Hematopoietic multipotent progenitor cell treated with erythropoietin and hydrocortisone succinate and interleukin-3 and kit ligand, for 4 days (in vitro differentiated cells): ENCODE measurements at regions not wholly inside any gene's neighbourhood (a gene's known extent, or its start where the extent isn't known, plus 50 kb on each side); places are given as distances from the start of the nearest gene placed in this dataset.
"Not testable (repeated sequence)": the region's sequence is repeated elsewhere in the genome, so short reads cannot be mapped to it uniquely, and the experiment has no call there.

ENCODE experiments used
- DNase-seq: peaks from one replicate; pipeline ENCODE4 v3.0.0-alpha.2; 2015

- not testable (repeated sequence) for DNase-seq
Observed at GRCh38 chr14:105639969-105640931, 113.9 kb downstream of the TMEM121 start.

GRCh38 chr14:105641075-105641937 is 114.9 kb downstream of the TMEM121 start:
- no peak for DNase-seq

DNA sequence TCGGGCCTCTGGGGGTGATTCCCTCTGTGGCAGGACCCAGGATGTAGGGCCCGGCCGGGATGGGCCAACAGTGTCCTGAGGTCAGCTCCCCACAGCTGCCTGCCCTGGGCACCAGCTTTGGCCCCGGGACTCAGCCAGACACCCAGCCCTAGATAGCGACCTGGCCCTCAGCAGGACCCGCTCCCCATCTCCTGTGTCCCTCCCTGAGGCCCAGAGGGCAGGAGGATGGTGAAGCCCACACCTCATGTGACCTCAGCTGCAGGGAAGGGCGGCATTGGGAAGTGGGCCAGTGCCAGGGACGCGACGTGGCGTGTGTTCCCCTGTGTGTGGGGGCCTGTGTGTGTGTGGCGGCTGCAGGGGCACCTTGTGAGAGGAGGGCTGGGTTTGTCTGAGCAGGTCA is 115.6 kb downstream of the TMEM121 start:
- not testable (repeated sequence) for DNase-seq

GRCh38 chr14:105642486-105642885 is 116.1 kb downstream of the TMEM121 start:
- DNase-seq: not testable (repeated sequence)

DNA sequence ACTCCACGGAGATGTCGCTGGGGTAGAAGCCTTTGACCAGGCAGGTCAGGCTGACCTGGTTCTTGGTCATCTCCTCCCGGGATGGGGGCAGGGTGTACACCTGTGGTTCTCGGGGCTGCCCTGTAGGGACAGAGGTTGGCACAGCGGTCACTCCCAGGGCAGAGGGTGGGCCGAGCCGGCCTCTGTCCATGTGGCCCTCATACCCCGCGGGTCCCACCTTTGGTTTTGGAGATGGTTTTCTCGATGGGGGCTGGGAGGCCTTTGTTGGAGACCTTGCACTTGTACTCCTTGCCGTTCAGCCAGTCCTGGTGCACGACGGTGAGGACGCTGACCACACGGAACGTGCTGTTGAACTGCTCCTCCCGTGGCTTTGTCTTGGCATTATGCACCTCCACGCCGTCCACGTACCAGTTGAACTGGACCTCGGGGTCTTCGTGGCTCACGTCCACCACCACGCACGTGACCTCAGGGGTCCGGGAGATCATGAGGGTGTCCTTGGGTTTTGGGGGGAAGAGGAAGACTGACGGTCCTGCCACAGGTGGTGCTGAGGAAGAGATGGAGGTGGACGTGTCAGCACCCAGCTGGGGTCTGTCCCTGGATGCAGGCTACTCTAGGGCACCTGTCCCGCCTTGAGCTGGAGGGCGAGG is 117.1 kb downstream of the TMEM121 start:
- not testable (repeated sequence) for DNase-seq

- not testable (repeated sequence) for DNase-seq
Observed at GRCh38 chr14:105644053-105644435, 117.7 kb downstream of the TMEM121 start.

- DNase-seq: not testable (repeated sequence)
Observed at GRCh38 chr14:105644457-105644856, 118.1 kb downstream of the TMEM121 start.

GRCh38 chr14:105644891-105645290 is 118.5 kb downstream of the TMEM121 start:
- not testable (repeated sequence) for DNase-seq

DNA sequence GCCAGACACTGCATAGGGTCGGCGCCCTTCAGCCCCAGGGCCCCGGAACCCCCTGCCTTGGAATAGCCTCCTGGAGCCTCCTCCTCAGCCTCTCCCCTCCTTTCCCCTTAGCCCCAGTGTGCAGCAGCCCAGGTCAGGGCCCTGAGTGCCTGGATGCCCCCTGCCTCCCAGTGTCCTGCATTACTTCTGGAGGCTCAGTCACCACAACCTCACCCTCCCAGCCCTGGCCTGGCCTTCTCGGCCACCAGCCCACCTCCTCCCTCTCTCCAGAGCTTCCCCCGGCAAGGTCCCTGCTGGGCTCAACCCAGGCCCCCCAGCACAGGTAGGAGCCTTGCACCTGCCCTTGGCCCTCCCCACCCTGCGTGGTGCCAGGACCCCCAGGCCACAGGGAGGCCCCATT is 119.0 kb downstream of the TMEM121 start:
- not testable (repeated sequence) for DNase-seq

DNA sequence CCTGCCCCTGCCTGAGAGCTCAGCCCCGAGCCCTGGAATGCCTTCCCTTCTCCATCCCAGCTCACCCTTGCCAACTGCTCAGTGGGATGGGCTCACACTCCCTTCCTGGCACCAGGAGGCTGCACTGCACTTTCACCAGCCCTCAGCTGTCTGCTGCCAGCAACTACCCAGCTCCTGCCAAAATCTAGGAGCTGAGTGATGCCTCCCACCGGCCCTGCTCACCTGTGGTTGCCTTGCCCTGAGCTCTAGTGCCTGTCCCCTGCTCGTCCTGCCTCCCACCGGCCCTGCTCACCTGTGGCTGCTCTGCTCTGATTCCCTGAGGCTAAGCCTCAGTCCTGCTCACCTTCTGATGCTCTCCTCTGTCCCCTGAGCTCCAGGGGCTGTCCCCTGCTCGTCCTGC is 119.8 kb downstream of the TMEM121 start:
- no peak for DNase-seq

DNA sequence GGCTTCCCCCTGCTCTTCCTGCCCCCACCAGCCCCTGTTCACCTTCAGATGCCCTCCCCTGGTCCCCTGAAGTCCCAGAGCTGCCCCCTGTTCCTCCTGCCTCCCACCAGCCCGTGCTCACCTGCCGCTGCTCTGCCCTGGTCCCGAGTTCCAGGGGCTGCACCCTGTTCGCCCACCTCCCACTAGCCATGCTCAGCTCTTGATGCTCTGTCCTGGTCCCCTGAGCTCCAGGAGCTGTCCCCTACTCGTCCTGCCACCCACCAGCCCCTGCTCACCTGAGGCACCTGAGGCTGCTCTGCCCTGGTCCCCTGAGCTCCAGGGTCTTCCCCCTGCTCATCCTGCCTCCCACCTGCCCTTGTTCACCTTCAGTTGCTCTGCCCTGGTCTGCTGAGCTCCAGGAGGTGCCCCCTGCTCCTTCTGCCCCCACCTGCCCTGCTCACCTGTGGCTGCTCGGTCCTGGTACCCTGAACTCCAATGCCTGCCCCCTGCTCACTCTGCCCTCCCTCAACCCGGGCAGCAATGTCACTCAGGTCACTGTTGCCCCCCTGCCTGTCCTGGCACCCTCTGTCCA is 120.4 kb downstream of the TMEM121 start:
- DNase-seq: not testable (repeated sequence)

DNA sequence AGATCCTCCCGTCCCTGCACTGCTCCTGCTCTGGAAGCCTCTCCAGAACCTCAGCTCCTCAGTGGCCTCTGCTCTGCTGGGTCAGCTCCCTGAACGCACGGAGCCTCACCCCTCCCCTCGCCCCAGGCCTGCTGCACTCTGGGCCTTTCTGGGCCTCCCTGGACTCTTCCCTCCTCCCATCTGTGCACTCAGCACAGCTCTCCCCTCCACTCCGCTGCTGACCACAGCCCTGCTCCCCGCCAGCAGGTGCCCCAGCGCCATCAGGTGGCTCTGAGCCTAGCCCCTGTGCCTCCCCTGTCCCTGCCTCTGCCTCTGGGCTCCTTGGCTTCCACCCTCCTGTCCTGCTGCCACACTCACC is 121.0 kb downstream of the TMEM121 start:
- not testable (repeated sequence) for DNase-seq

DNA sequence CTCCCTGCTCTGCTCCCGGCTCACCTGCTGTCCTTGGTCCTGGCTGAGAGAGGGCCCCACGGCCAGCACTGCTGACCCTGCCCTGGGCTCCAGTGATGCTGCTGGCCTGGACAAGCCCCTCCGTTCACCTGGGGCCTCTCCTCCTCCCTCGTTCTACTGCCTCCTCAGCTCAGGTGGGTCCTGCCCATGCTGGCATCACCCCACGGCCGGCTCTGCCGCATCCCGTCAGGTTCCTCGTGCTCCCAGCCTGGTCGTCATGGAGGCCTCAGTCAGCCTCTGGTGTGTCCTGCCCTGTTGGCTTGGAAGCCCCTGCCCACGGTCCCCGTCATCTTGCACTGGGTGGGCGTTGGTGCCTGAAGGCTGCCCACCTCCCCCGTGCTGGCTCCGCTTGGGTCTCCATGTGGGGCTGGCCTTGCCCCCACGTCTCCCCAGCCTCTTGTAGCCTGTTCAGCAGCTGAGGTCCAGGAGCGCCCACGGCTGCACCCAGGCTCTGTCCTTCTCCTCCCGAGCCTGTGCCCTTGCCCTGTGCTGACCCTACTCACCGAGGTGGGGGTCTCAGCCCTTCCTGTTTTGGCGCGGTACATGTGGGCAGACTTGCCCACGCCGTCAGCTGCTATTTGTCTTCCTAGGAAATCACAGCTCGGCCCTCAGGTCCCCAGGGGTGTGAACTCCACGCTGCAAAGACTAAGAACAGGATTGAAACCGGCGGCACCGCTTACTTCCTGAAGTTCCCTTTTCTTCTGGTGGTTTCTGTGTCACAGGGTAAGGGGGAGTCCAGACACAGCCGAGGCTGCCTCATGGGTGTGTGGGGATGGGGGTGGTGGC is 121.6 kb downstream of the TMEM121 start:
- DNase-seq: no peak

DNA sequence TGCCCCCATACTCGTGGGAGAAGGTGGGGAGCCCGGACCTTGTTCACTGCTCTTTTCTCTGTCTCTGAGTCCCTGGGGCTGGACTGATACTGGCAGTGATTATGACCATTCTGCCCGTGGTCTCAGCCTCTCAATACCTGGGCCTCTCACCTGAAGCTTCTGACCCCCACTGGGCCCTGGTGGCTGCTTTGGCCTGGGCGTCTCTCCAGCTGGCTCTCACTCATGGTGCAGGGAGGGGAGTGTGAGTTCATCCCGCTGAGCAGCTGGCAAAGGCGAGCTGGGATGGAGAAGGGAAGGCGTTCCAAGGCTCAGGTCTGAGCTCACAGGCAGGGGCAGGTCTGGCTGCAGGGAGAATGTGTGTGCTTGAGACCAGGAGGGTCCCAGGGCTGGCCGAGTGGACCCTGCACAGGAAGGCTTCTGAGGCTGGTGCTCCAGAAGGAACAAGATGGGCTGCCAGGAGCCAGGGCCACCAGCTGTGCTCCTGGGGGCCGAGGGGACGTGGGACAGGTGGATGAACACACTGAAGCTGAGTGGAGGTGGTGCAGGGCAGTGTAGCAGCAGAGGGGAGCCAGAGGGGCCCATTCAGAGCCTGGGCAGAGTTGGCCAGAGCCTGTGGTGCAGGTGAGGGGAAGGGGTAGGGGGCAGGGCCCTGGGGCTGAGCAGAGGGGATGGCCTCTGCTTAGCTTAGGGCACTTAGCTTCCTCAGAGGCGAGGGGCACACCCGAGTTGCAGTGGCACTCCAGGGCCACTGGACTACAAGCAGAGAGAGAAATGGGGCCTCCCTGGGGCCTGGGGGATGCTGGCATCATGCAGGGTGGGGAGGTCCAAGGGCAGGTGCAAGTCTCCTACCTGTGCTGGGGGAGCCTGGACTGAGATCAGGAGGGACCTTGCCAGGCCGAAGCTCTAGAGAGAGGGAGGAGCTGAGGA is 122.5 kb downstream of the TMEM121 start:
- DNase-seq: not testable (repeated sequence)

DNA sequence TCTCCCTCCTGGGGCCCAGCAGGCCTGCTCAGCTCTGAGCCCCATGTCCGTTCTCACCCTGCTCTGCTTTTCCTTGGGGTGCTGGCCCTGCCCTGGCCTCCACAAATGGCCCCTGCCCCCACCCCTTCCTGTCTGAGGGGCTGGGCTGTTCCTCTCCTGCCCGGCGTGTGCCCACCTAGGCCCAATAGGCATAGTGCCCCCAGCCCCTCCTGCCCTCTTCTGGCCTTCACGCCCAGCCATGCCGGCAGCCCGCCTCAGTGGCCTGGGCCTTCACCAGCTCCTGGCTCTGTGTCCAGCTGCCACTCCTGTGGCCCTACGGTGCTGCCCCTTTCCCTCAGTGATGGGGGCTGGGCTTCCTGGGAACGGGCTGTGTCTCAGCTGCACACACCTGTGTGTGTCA is 125.9 kb downstream of the TMEM121 start:
- not testable (repeated sequence) for DNase-seq

DNA sequence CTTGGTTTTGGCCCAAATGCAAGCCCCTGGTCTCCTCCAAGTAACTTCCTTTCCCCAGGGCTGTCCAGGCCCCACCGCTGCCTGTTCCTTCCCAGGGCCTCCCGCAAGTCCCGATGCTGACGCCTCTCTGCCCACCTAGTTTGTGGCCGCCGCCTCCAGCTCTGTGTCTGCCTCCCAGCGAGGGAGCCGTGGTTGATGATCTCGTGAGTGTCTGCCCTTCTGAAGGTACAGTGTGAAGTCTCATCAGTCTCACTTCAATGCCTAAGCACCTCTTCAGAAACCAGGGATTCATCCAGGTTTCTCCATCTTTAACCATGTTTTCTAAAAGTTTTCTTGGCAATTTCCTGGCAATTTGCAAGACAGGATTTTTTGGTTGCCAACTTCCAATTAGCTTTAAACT is 127.5 kb downstream of the TMEM121 start:
- not testable (repeated sequence) for DNase-seq

GRCh38 chr14:105659255-105659654 is 132.9 kb downstream of the TMEM121 start:
- DNase-seq: not testable (repeated sequence)

DNA sequence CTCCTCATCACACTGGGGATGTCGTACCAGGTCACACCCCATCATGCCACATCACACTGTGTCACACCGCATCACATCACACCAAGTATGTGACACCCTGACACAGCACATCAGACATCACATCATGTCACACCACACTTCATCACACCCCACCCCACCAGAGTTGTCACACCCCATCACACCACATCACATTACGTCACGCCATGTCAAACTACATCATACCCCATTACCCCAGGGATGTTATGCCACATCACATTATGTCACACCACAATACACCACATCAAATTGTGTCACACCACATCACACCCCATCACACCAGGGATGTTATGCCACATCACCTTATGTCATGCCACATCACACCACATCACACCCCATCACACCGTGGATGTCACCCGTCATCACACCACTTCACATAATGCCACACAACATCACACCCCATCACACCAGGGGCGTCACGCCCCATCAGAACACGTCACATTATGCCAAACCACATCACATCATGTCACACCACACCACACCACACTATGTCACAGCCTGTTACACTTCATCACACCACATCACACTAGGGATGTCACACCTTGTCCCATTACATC is 133.6 kb downstream of the TMEM121 start:
- DNase-seq: no peak

DNA sequence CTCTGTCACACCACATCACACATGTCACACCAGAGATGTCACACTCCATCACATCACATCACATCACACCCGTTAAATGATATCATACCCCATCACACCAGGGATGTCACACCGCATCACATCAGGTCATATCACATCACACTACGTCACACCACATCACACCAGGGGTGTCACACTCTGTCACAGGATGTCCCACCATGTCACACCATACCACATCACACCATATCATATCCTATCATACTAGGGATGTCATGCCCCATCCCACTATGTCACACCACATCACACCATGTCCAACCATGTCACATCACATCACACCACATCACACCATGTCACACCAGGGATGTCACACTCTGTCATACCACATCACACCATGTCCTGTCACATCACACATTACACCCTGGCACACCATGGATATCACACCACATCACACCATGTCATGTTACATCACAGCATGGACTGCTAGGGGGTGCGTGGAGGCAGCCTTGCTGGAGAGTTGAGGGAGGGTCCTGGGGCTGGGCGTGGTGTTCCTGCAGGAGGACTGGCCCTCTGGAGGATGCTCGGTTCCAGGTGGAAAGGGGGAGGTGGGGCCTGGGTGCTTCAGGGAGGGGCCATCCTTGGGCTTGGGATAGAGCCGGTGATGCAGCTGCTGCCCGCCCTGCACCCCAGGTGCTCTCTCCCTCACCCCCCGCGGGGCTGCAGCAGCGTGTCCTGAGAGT is 134.6 kb downstream of the TMEM121 start:
- no peak for DNase-seq
